ENCODE measurements at regions not wholly inside any gene's neighbourhood (a gene's known extent, or its start where the extent isn't known, plus 50 kb on each side); places are given as distances from the start of the nearest gene placed in this dataset.

- TF ChIP-seq CTCF (conservative IDR thresholded peaks at IDR 0.05; ENCODE audit: low read length) (no peak), EZH2phosphoT487 (IDR thresholded peaks at IDR 0.05; ENCODE audit: borderline replicate concordance) (no peak)
Observed at GRCh38 chr17:79417476-79417988, 193.3 kb downstream of the RBFOX3 start.
